NCI-H1417 treated with DMSO at 0.1 percent for 48 hours (cell line): ENCODE measurements at regions not wholly inside any gene's neighbourhood (a gene's known extent, or its start where the extent isn't known, plus 50 kb on each side); places are given as distances from the start of the nearest gene placed in this dataset.

Experiments used
- DNase-seq: peaks from one replicate; lab custom pipeline; 2025; lab: John Stamatoyannopoulos, UW

GRCh38 chr3:147757866-147758265 lies 348.7 kb downstream of the ZIC1 start:
- no peak for DNase-seq

GRCh38 chr3:147758771-147759170 lies 349.6 kb downstream of the ZIC1 start:
- DNase-seq = no peak

GRCh38 chr3:147760085-147760484 lies 350.9 kb downstream of the ZIC1 start:
- no peak for DNase-seq

GRCh38 chr3:147760941-147761340 lies 351.8 kb downstream of the ZIC1 start:
- DNase-seq = no peak

GRCh38 chr3:147773116-147773630 lies 364.0 kb downstream of the ZIC1 start:
- no peak for DNase-seq

- no peak for DNase-seq
Observed at GRCh38 chr3:147775411-147775810, 366.2 kb downstream of the ZIC1 start.

- no peak for DNase-seq
Observed at GRCh38 chr3:147775816-147776530, 366.8 kb downstream of the ZIC1 start.

GRCh38 chr3:147793841-147794240 lies 384.7 kb downstream of the ZIC1 start:
- no peak for DNase-seq

GRCh38 chr3:147794596-147794995 lies 385.4 kb downstream of the ZIC1 start:
- DNase-seq = no peak

GRCh38 chr3:147795418-147795817 lies 386.3 kb downstream of the ZIC1 start:
- no peak for DNase-seq

- peak; percentile 75 for DNase-seq
Observed at GRCh38 chr3:147797095-147797494, 387.9 kb downstream of the ZIC1 start.

- DNase-seq = no peak
Observed at GRCh38 chr3:147799601-147800000, 390.4 kb downstream of the ZIC1 start.

GRCh38 chr3:147807776-147808175 lies 398.6 kb downstream of the ZIC1 start:
- DNase-seq = no peak

- no peak for DNase-seq
Observed at GRCh38 chr3:147809206-147809605, 400.0 kb downstream of the ZIC1 start.

GRCh38 chr3:147812186-147812911 lies 403.2 kb downstream of the ZIC1 start:
- no peak for DNase-seq

GRCh38 chr3:147813256-147813655 lies 404.1 kb downstream of the ZIC1 start:
- no peak for DNase-seq

GRCh38 chr3:147816752-147817151 lies 407.6 kb downstream of the ZIC1 start:
- DNase-seq = no peak

- no peak for DNase-seq
Observed at GRCh38 chr3:147832611-147833010, 423.4 kb downstream of the ZIC1 start.

- DNase-seq = no peak
Observed at GRCh38 chr3:147836330-147836729, 427.2 kb downstream of the ZIC1 start.

GRCh38 chr3:147838652-147839051 lies 429.5 kb downstream of the ZIC1 start:
- no peak for DNase-seq

GRCh38 chr3:147843331-147843730 lies 434.2 kb downstream of the ZIC1 start:
- no peak for DNase-seq

GRCh38 chr3:147846293-147846692 lies 437.1 kb downstream of the ZIC1 start:
- no peak for DNase-seq

GRCh38 chr3:147846854-147847478 lies 437.8 kb downstream of the ZIC1 start:
- no peak for DNase-seq
